ENCODE measurements at regions not wholly inside any gene's neighbourhood (a gene's known extent, or its start where the extent isn't known, plus 50 kb on each side); places are given as distances from the start of the nearest gene placed in this dataset.
A peak's percentile ranks its signal among the peaks of the same experiment; 100 is the strongest.

GRCh38 chr20:11727708-11728107 is 190.0 kb upstream of the BTBD3 start:
- no peak for DNase-seq (ENCODE audit: low spot score)
- no peak for ATAC-seq

- ATAC-seq (no peak), DNase-seq (ENCODE audit: low spot score) (no peak)
These were observed 188.8 kb upstream of the BTBD3 start for GRCh38 chr20:11728937-11729336.

DNA sequence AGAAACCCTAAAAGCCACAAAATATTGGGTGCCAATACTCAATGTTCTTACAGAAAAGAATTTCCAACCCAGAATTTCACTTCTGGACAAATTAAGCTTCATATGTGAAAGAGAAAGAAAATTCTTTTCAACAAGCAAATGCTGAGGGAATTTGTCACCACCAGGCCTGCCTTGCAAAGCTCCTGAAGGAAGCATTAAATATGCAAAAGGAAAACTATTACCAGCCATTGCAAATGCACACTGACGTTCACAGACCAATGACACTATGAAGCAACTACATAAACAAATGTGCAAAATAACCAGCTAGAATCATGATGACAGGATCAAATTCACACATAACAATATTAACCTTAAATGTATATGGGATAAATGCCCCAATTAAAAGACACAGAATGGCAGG is 187.9 kb upstream of the BTBD3 start:
- DNase-seq (ENCODE audit: low spot score) (no peak), ATAC-seq (no peak)

DNA sequence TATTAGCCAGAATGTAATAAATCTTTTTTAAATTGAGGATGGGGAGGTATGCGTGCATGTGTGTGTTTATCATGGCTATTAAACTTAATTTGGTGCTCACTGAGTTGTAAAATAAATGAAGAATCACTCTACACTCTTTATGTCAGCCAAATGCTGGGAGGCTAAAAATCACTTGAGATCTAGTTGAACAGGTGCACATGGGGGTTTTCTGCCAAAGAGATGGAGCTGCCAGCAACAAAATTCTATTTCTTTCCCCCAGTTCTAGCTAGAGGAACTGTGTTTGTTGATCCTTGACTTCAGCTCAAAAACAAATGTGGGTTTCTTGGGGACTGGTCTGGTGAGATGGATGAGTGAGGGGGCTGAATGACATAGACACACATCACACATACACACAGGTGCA is 183.3 kb upstream of the BTBD3 start:
- DNase-seq (ENCODE audit: low spot score) (no peak), ATAC-seq (no peak)

GRCh38 chr20:11738852-11739251 is 178.8 kb upstream of the BTBD3 start:
- no peak for DNase-seq (ENCODE audit: low spot score)
- no peak for ATAC-seq

- ATAC-seq (no peak), DNase-seq (ENCODE audit: low spot score) (no peak)
These were observed 176.7 kb upstream of the BTBD3 start for GRCh38 chr20:11740975-11741374.

DNA sequence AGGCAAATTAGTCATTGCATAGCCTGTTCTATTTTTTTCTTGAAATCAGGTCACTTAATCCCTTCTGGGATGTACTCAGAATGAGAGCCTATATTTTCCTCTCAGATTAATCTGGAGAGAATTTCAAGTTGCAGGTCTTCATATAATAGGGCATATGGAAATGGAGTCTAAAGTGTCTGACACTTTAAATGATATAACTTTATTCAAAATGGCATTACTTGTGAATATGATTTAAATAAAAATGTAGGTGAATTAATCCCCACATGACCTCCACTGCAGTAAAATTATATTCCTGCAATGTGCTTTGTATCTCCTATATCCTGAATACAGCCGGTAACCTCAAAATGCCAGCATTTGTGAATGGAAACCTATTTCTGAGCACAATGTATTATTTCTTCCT is 172.5 kb upstream of the BTBD3 start:
- DNase-seq (ENCODE audit: low spot score): no peak
- ATAC-seq: no peak

GRCh38 chr20:11748436-11748835 is 169.3 kb upstream of the BTBD3 start:
- DNase-seq (ENCODE audit: low spot score): no peak
- no peak for ATAC-seq

DNA sequence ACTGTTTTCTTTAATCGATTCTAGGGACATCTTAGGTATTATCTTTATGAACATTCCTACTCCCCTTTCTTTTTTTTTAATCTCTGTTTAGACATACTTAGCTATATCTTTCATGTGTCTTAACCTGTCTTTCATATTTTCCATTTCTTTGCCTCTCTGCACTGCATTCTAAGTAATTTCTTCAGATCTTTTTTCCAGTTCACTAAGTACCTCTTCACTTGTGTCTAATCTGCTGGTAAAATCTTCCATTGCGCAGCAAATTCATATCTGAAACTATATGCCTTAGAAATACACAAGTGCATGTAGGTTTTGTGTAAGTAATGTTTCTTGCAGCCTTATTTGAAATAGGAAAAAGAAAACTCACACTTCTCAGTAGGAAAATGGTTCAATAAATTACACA is 165.4 kb upstream of the BTBD3 start:
- ATAC-seq (no peak), DNase-seq (ENCODE audit: low spot score) (no peak)

DNA sequence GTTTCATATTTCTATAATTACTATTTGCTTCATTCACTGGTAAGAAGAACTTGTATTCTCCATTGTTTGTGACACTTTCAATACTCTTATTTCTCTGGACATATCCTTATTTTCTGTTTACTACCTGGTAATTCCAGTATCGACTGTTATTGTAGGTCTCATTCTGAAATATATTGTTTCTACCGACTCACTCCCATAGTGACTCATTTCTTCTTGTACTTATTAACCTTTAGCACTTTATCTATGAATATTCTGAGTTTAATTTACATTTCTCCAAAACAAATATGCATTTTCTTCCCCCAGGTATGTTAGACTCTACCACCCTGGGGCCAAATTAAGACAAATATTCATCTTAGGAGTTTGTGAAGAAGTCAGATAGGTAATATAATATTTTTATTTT is 164.5 kb upstream of the BTBD3 start:
- no peak for DNase-seq (ENCODE audit: low spot score)
- ATAC-seq: no peak

- ATAC-seq (no peak), DNase-seq (ENCODE audit: low spot score) (no peak)
These were observed 163.2 kb upstream of the BTBD3 start for GRCh38 chr20:11754451-11754850.

DNA sequence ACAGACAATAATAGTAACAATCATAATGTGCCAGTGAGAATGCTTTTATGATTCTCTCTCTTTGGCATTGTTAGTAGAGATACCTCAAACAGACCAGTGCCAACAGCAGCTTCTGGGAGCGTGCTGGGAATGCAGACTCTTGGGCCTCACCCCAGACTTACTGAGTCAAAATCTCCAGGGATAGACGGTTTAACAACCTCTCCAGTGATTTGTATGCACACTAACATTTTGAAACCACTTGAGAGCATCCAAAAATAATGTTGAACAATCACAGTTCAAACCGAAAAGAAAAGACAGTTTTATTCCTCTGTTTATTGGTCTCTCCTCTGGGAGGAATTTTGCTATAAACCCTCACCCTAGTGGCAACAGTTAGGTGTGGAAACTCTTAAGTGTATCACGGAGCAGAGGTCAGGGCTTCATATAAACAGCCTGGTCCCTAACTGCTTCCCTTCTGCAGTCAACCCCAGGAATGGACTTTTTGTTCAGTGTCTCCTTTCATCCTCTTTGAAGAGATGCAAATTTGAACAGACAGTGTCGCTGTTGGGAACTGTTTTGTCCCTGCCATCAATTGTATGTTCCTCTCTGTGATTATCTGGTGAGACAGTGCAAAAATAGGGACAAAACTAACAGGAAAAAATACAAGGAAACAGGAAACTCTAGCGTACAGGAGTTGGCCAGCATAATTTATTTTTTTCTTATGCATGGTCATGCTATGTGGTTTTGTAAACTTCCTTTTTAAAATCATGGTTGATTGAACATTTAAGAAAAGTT is 162.4 kb upstream of the BTBD3 start:
- peak; percentile 38 for ATAC-seq
- no peak for DNase-seq (ENCODE audit: low spot score)

DNA sequence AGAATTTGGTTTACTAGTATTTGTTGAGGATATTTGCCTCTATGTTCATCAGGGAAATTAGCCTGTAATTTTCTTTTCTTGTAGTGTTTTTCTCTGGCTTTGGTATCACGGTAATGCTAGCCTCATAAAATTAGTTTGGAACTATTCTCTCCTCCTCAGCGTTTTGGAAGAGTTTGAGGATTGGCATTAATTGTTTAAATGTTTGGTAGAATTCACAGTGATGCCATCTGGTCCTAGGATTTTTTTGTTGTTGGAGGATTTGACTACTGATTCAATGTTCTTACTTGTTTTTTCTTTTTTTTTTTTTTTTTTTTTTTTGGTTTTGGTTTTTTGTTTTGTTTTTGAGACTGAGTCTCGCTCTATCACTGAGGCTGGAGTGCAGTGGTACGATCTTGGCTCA is 156.2 kb upstream of the BTBD3 start:
- DNase-seq (ENCODE audit: low spot score) (no peak), ATAC-seq (no peak)

DNA sequence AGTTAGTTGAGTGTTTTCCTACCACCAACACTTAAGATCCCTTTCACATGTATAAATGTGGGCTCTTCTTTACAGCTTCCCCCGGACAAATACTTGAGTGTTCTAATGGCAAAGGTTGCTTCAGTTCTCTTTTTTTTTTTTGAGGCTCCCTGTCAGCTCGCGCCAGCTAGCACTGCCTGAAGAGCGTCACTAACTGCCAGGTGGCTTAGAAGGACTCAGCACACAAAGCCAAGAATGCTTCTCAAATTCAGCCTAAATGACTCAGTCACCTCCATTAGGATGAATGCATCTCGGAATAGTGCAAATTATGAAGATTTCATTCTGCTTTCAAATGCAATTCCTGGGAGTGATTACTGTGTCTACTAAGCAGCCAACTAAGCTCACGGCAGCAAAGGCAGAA is 150.7 kb upstream of the BTBD3 start:
- ATAC-seq (no peak), DNase-seq (ENCODE audit: low spot score) (no peak)

DNA sequence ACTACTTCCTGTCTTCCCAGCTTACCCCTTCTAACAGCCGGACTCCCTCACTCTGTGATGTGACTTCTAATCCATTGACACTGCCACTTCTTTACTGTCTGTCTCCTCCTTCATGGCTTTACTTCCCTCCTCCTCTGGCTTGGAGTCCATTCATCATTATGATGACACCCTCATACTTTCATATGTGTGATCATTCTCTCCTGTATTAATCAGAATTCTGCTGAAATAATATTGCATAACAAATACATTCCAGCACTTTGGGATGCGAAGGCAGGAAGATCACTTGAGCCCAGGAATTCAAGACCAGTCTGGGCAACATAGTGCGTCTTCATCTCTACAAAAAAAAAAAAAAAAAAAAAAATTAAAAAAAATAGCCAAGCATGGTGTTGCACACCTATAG is 147.9 kb upstream of the BTBD3 start:
- ATAC-seq (no peak), DNase-seq (ENCODE audit: low spot score) (no peak)

DNA sequence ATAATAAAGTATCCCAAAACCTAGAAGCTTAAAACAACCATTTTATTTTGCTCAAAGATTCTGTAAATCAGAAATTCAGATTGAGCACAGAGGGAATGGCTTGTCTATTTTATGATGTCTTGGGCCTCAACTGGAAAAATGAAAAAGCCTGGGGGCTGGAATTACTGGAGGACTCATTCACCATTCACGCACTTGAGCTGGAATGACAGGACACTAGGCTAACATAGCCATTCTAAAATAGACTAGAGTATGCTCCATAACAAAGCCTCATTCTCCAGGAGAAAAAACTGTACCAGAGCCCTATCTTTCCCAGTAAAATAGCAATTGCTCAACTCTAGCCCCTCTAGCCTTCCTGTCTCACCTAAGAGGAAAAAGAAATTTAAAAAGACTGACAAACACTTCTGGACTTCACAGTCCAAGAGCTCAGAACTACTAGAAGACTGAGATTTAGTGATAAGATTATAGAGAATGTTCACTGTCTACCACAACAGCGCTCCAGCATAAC is 145.4 kb upstream of the BTBD3 start:
- no peak for DNase-seq (ENCODE audit: low spot score)
- no peak for ATAC-seq

DNA sequence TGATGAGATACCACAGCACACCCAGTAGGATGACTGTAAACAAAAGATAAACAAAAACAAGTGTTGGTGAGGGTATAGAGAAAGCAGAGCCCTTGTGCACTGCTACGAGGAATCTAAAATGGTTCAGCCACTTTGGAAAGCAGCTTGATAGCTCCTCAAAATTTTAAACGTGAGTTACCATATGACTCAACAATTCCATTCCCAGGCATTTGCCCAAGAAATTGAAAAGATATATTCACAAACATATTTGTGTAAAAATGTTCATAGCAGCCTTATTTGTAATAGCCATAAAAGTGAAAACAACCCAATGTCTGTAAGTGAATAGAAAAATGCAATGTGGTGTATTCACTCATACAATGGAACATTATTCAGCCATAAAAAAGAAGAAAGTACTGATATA is 141.0 kb upstream of the BTBD3 start:
- no peak for ATAC-seq
- DNase-seq (ENCODE audit: low spot score): no peak

DNA sequence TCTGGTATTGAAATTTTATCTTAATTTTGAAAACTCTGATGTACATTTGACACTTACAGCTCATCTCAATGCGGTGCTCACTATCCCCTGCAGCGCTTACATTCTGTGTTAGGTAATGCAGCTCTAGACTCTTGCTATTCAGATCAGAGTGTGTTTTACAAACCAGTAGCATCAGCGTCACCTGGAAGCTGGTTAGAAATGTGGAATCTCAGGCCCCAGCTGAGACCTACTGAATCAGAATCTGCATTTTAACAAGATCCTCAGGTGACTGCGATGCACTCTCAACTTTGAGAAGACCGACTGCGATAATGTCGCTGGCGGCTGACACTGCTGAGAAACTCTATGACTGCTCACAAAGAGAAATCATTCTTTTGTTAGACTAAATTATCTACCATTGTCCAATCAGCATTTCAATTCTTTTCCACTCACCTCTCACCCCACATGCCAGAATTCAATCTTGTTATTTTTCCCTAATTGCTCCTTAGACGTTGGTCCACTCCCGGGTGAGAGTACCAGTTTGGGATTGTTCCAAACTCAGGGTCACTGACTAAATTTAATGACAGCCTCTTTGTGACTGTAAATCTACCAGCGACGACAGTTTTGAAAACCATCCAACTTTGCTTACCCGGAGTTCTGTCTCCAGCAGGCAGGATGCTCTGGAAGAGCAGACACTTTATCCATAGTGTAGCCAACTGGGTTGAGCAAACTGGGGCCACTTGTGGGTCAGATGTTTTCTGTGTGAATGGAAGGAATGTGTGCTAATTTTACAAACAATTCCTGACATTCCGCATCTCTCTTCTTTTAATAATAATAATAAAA is 140.1 kb upstream of the BTBD3 start:
- ATAC-seq (no peak), DNase-seq (ENCODE audit: low spot score) (no peak)

DNA sequence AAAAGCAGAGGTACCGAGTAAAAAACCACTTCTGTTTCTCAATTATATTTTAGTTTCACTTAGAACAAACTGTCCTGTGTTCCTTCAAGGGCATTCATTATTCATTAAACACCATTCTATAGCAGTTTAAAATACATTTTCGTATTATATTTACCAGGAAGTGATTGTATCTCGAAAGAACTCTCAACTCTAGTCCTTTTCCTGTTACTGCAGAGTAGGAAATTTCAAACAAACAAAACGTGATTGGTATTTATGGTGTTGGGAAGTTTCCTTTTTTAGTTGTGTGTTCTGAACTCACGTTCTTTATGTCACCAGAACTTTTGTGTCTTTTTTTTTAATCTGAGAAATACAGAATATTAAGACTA is 139.5 kb upstream of the BTBD3 start:
- ATAC-seq: no peak
- DNase-seq (ENCODE audit: low spot score): no peak

GRCh38 chr20:11780765-11781369 is 136.8 kb upstream of the BTBD3 start:
- DNase-seq (ENCODE audit: low spot score) (no peak), ATAC-seq (no peak)

GRCh38 chr20:11783102-11783850 is 134.4 kb upstream of the BTBD3 start:
- no peak for ATAC-seq
- DNase-seq (ENCODE audit: low spot score): no peak
